22Rv1 (cell line): ENCODE measurements at regions not wholly inside any gene's neighbourhood (a gene's known extent, or its start where the extent isn't known, plus 50 kb on each side); places are given as distances from the start of the nearest gene placed in this dataset.

ENCODE experiments used
- H3K27ac ChIP-seq: fragments of 450-650 bp; 2 replicates; pipeline ENCODE4 v1.5.1; 2017
- ZFX ChIP-seq: fragments of 450-650 bp; IDR thresholded peaks from 2 replicates; pipeline ENCODE4 v1.6.1; 2017; ENCODE audit warnings: antibody characterized with exemption, borderline replicate concordance
- TF ChIP-seq, protein P1 (sequence below): fragments of 450-650 bp; IDR thresholded peaks from 2 replicates; pipeline ENCODE4 v1.5.1; 2017; ENCODE audit warnings: mild to moderate bottlenecking

DNA sequence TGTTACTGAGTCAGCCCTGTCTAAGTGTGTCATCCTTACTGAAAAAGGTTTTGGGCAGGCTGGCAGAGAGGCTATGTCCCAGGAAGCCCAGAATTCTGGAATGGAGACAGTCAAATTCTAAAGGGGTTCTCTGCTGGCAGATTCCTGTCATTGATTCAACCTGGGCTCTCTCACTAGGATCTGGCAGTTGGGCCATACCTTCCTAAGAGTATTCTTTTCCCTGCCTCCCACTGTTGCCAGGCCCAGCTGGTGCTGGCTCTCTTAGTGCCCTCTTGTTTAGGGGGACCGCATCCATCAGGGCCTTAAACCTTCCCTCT lies 85.0 kb upstream of the EGLN3 start:
- no peak for TF ChIP-seq ZFX
- TF ChIP-seq, protein P1, sequence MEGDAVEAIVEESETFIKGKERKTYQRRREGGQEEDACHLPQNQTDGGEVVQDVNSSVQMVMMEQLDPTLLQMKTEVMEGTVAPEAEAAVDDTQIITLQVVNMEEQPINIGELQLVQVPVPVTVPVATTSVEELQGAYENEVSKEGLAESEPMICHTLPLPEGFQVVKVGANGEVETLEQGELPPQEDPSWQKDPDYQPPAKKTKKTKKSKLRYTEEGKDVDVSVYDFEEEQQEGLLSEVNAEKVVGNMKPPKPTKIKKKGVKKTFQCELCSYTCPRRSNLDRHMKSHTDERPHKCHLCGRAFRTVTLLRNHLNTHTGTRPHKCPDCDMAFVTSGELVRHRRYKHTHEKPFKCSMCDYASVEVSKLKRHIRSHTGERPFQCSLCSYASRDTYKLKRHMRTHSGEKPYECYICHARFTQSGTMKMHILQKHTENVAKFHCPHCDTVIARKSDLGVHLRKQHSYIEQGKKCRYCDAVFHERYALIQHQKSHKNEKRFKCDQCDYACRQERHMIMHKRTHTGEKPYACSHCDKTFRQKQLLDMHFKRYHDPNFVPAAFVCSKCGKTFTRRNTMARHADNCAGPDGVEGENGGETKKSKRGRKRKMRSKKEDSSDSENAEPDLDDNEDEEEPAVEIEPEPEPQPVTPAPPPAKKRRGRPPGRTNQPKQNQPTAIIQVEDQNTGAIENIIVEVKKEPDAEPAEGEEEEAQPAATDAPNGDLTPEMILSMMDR = no peak
- H3K27ac ChIP-seq = no peak overlapping the region

DNA sequence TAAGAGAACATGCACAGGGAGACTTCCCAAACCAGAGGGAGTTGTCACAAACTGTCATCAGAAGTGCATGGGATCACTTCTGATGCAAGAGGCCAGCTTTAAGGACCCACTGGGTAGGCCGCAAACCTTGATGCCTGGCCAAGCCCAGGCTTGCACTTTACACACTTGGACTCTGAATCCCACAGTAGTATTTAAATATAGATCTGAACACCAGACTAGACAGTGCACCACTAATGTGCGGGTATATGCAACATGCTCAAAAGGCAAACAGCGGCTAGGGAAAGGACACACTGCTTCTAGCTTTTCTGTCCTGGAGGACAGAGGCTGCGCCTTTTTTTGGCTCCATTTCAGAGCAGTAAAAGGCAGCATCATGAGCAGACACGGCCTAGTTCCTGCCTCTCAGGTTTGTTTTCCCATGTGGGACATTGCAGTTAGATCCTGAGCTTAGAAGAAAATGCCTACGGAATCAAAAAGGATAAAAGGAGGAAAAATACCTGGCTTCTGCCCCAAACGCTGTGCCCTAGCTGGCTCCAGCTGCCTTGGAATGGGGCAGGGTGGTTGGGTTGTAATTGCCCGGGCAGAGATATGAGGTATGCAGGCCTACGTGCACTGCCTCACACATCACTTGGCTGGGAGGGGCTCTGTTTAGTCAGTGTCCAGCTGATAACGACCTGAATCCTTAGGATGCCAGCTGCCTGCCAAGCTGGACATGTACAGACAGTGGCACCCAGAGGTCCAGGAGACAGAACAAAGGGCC lies 84.5 kb upstream of the EGLN3 start:
- no peak overlapping the region for H3K27ac ChIP-seq

DNA sequence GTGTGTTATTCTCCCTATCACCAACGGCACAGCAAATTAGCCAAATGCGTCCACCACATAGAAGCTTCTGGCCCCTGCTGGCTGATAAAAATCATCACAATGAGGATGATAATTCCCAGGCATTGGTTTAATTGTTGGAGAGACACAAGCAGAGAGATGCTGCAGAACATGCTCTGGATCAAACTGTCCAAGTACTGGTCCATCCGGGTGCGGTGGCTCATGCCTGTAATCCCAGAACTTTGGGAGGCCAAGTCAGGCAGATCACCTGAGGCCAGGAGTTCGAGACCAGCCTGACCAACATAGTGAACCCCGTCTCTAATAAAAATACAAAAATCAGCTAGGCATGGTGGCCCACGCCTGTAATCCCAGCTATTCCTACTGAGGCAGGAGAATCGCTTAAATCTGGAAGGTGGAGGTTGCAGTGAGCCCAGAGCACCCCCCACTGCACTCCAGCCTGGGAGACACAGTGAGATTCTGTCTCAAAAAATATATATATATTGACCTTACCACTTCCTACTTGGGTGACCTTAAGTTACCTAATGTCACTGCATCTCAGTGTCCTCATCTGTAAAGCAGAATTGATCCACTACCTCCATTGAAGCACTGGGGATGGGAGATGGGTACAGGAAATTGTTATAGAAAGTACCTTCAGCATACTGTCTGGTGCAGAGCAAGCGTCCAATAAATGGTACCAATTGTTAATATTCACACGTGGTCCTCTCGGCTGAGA lies 83.7 kb upstream of the EGLN3 start:
- TF ChIP-seq, protein P1 = no peak
- TF ChIP-seq ZFX = no peak
- H3K27ac ChIP-seq = no peak overlapping the region

More for the DNA sequence above, 84.5 kb upstream of the EGLN3 start:
- no peak for TF ChIP-seq ZFX
- TF ChIP-seq, protein P1 = no peak

DNA sequence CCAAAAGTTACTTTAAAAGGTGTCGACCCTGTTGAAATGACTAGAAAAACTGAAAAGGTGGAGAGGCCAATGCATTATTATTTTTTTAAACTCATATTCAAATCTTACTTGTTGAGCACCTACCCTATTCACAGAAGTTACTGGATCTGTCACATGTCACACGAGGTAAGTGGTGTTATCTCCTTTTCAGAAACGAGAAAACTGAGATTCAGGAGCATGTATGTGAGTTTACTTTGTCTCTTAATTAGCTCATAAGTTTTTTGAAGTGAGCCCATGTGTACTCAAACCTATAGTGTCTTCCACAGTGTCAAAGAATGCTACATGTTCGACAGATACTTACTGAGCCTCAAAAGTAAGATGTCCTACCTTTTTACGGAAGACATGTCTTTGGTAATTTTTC lies 81.8 kb upstream of the EGLN3 start:
- H3K27ac ChIP-seq = no peak overlapping the region
- TF ChIP-seq, protein P1 = no peak
- no peak for TF ChIP-seq ZFX

DNA sequence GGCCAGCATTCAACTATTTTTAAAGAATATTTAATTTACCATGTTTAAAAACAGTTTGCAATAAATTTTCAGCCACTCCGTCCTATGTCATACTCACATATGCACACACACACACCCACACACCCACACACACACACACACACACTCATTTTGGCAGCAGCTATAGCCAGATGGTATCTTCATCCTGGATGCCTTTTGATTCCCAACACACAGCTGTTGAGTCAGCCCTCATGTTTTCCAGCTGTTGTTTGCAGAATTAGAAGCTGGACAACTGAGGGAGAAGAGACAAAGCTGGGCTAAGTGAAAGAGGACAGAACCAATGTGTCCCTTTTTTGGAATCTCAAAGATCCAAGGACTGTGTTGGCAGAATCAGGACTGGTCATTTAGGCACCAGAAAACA lies 80.0 kb upstream of the EGLN3 start:
- TF ChIP-seq, protein P1 = no peak
- no peak for TF ChIP-seq ZFX

DNA sequence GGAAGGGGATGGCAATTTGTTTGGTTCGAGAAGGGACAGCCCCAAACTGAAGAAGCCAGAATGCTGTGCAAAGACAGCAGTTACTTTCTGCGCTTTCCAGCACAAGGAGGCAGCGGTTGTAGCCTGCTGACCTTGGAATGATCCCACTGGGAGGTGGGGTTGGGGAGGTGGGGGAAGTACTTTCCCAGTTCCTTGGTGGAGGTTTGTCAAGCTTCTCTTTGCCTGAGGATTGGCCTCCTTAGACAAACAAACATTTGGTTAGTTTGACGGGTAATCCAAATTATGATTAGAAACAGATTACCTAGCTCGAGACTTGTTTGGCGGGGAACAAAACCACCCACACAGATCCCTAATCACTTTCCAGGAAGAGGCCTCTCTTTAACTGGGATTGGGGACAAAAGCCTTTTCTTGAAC lies 79.1 kb upstream of the EGLN3 start:
- TF ChIP-seq, protein P1 = no peak
- TF ChIP-seq ZFX = no peak
- H3K27ac ChIP-seq = no peak overlapping the region

More for the DNA sequence above, 80.0 kb upstream of the EGLN3 start:
- H3K27ac ChIP-seq = no peak overlapping the region

DNA sequence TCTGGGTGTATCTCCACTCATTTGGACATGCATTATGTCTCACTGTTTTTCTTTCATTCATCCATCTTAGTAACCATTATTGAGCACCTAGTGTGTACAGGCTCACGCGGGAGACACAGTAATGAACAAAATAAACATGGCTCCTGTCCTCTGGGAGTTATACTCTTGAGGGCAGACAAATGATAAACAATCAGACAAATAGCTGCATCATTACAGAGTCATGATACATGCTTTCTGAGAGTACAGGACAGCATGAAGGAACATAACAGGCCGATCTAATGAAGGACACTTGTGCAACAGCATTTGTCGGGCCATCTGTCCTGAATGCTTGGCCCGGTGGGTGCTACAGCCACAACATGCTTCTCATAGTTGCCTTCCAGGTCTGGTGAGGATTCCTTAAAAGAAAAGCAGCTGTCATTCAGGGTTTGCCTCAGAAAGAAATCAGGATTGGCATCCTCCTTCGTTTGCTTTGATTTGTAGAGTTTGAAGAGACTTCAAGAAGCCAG lies 77.2 kb upstream of the EGLN3 start:
- no peak overlapping the region for H3K27ac ChIP-seq
- TF ChIP-seq, protein P1 = no peak
- no peak for TF ChIP-seq ZFX
